ENCODE measurements at regions not wholly inside any gene's neighbourhood (a gene's known extent, or its start where the extent isn't known, plus 50 kb on each side); places are given as distances from the start of the nearest gene placed in this dataset.

DNA sequence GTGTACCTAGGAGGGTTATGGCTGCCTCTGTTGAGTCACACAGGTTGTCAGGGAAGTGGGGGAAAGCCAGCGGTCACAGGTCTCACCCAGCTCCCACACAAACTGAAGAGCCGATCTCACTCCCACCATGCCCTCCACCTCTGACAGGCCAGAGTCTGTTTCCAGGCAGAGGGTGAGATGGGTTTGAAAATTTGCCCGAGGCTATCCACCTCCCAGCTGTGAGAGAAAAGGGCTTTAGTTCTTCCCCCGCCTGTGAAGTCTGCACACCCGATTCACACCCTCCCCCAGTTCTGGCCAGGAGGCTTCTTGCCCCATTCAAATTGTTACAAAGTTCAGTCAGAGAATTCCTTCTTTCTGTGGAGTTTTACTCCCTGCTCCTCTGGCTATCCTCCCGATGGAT, 446.9 kb downstream of the EDEM1 start:
- DNase-seq (ENCODE audit: low spot score) (no peak), ATAC-seq (ENCODE audit: insufficient number of reproducible peaks, low FRiP score, low read depth) (no peak)
- Histone ChIP-seq H3K36me3 (no peaks in the 10 kb centered on the region), H3K27me3 (replicated peaks; ENCODE audit: insufficient read depth) (no peaks in the 10 kb centered on the region), H3K27ac (no peak overlapping the region), H3K4me3 (no peak overlapping the region), H3K9me3 (no peaks in the 10 kb centered on the region), H3K4me1 (ENCODE audit: control insufficient read depth in 1 of 2, low read depth in 2 of 2) (no peaks in the 10 kb centered on the region)
- TF ChIP-seq, protein P1, sequence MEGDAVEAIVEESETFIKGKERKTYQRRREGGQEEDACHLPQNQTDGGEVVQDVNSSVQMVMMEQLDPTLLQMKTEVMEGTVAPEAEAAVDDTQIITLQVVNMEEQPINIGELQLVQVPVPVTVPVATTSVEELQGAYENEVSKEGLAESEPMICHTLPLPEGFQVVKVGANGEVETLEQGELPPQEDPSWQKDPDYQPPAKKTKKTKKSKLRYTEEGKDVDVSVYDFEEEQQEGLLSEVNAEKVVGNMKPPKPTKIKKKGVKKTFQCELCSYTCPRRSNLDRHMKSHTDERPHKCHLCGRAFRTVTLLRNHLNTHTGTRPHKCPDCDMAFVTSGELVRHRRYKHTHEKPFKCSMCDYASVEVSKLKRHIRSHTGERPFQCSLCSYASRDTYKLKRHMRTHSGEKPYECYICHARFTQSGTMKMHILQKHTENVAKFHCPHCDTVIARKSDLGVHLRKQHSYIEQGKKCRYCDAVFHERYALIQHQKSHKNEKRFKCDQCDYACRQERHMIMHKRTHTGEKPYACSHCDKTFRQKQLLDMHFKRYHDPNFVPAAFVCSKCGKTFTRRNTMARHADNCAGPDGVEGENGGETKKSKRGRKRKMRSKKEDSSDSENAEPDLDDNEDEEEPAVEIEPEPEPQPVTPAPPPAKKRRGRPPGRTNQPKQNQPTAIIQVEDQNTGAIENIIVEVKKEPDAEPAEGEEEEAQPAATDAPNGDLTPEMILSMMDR (IDR thresholded peaks at IDR 0.05) = no peak

DNA sequence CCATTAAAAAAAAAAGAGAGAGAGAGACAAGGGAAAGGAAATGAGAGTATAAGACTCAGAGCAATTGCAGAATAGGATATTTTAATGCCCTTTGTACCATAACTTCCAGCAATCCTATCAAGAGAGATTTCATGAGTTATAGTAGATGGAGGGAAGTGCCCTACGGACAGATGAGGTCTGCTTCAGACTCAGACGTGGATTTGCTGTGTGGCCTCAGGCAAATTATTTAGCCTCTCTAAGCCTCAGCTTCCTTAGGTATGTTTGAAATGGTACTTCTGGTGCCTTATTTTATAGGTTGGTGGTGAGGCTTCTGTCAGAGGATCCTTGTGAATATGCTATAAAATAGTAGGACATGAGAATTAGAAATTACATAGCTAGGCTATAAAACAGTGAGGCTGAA, 448.2 kb downstream of the EDEM1 start:
- Histone ChIP-seq H3K36me3 (no peaks in the 10 kb centered on the region), H3K4me1 (ENCODE audit: control insufficient read depth in 1 of 2, low read depth in 2 of 2) (no peaks in the 10 kb centered on the region), H3K27me3 (replicated peaks; ENCODE audit: insufficient read depth) (no peaks in the 10 kb centered on the region), H3K27ac (no peak overlapping the region), H3K4me3 (no peak overlapping the region), H3K9me3 (no peaks in the 10 kb centered on the region)
- no peak for ATAC-seq (ENCODE audit: insufficient number of reproducible peaks, low FRiP score, low read depth)
- DNase-seq (ENCODE audit: low spot score) = no peak
- TF ChIP-seq, protein P1 (IDR thresholded peaks at IDR 0.05) = no peak

DNA sequence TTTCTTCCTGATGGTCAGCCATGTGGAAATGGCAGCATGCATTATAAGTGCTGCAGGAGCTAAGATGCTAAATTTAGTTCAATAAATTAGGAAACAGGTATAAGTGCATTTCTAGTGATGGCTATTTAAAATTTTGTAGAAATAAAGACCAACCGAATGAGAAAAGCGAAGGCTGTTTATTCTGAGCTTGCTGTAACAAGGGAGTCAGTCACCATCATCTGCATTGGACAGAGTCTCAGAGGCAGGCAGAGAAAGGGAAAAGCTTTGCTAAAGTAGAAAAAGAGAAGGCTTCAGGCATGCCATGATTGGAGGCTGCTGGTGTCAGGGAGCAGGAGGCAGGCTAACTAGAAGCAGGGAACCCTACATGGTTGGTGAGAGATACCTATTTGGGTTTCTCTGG, 451.0 kb downstream of the EDEM1 start:
- Histone ChIP-seq H3K36me3 (no peaks in the 10 kb centered on the region), H3K27me3 (replicated peaks; ENCODE audit: insufficient read depth) (no peaks in the 10 kb centered on the region), H3K9me3 (no peaks in the 10 kb centered on the region), H3K27ac (no peak overlapping the region), H3K4me3 (no peak overlapping the region), H3K4me1 (ENCODE audit: control insufficient read depth in 1 of 2, low read depth in 2 of 2) (no peaks in the 10 kb centered on the region)
- TF ChIP-seq, protein P1 (IDR thresholded peaks at IDR 0.05) = no peak
- ATAC-seq (ENCODE audit: insufficient number of reproducible peaks, low FRiP score, low read depth) (no peak), DNase-seq (ENCODE audit: low spot score) (no peak)

DNA sequence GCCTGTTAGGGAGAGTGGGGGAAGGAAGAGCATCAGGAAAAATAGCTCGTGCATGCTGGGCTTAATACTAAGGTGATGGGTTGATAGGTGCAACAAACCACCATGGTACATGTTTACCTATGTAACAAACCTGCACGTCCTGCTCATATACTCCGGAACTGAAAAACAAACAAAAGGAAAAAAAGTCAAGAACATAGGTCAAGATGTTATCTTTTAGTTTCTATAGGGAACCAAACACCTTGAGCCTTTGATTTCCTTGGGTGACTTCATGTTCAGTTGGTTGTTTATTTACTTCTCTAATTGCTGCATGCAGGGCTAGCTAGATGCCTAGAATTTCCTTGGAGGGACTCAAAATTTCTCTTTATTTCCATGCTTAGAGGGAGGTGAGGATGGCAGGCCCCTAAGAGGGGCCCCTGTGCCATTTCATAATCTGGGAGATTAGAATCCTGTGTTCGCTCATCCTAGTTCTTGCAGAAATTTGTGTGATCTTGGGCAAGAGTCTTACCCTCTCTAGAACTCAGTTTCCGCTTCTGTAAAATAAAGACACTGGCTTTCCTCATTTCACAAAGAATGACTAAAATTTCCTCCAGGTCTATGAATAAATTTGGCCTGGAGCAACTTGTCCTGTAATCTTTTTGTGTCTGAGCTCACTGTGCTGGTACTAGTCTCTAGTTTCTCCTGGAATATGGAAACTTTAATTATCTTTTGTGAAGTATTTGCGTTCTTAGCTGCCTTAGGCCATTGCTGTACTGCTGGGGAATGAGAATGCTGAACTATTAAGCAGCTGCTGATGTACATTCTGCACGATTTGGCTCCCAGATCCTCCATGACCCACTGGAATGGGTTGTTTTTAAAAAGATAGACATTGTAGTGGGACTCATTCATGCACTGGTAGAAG, 457.5 kb downstream of the EDEM1 start:
- Histone ChIP-seq H3K4me3 (no peak overlapping the region), H3K9me3 (no peaks in the 10 kb centered on the region), H3K27ac (no peak overlapping the region), H3K4me1 (ENCODE audit: control insufficient read depth in 1 of 2, low read depth in 2 of 2) (no peaks in the 10 kb centered on the region), H3K27me3 (replicated peaks; ENCODE audit: insufficient read depth) (no peaks in the 10 kb centered on the region), H3K36me3 (no peaks in the 10 kb centered on the region)
- TF ChIP-seq, protein P1 (IDR thresholded peaks at IDR 0.05) = no peak
- ATAC-seq (ENCODE audit: insufficient number of reproducible peaks, low FRiP score, low read depth) = no peak
- no peak for DNase-seq (ENCODE audit: low spot score)

DNA sequence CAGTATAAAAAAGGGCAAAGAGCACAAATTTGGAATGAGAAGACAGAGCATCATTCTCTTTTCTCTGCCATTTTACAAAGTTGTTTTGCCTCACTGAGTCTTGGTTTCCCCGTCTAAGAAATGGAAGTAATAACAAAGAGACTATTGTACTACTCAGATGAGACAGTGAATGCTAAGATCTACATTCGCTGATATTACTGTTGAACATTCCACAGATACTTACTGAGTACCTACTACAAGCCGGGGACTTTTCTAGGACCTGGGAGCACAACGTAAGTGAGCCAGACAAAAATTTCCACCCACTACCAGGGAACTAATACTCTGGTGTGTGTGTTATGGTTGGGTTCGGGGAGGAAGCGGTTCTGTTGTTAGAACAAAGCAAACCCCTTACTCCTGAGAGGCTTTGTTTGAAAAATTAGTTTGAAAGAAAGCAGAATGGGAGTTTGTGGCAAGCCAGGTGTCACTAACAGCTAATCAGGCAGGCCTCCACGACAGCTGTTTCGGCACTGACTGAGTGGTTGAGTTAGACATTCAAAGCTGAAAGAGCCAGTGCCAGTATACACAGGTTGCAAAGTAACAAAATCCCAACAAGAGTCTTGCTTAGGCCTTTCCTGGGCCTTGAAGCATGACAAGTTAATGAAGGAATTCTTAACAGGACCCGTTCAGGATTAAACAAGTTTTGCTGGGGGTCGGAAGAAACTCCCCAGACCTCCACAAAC, 458.3 kb downstream of the EDEM1 start:
- H3K4me3 ChIP-seq = no peak overlapping the region
- TF ChIP-seq, protein P1 (IDR thresholded peaks at IDR 0.05) = no peak
- H3K4me1 ChIP-seq (ENCODE audit: control insufficient read depth in 1 of 2, low read depth in 2 of 2) = no peaks in the 10 kb centered on the region
- no peaks in the 10 kb centered on the region for H3K27me3 ChIP-seq (replicated peaks; ENCODE audit: insufficient read depth)
- no peak overlapping the region for H3K27ac ChIP-seq
- H3K9me3 ChIP-seq = no peaks in the 10 kb centered on the region
- no peak for ATAC-seq (ENCODE audit: insufficient number of reproducible peaks, low FRiP score, low read depth)
- no peaks in the 10 kb centered on the region for H3K36me3 ChIP-seq
- no peak for DNase-seq (ENCODE audit: low spot score)
